Bone marrow (tissue), 2 donors: ENCODE measurements at regions not wholly inside any gene's neighbourhood (a gene's known extent, or its start where the extent isn't known, plus 50 kb on each side); places are given as distances from the start of the nearest gene placed in this dataset.

Source experiments
- DNase-seq, 2 donors: peaks; one replicate each; lab custom pipeline; 2025; lab: John Stamatoyannopoulos, UW

GRCh38 chr5:2441495-2442180 lies 309.8 kb downstream of the IRX2 start:
- no peak for DNase-seq

- no peak for DNase-seq
Observed at GRCh38 chr5:2439608-2440007, 311.9 kb downstream of the IRX2 start.

GRCh38 chr5:2433086-2433485 lies 318.4 kb downstream of the IRX2 start:
- no peak for DNase-seq

GRCh38 chr5:2432076-2432920 lies 319.2 kb downstream of the IRX2 start:
- DNase-seq = no peak

GRCh38 chr5:2430606-2431005 lies 320.9 kb downstream of the IRX2 start:
- no peak for DNase-seq

- DNase-seq = no peak
Observed at GRCh38 chr5:2427983-2428382, 323.5 kb downstream of the IRX2 start.

- DNase-seq = no peak
Observed at GRCh38 chr5:2423634-2424033, 327.8 kb downstream of the IRX2 start.

GRCh38 chr5:2417301-2417700 lies 334.2 kb downstream of the IRX2 start:
- no peak for DNase-seq

GRCh38 chr5:2415678-2416077 lies 335.8 kb downstream of the IRX2 start:
- no peak for DNase-seq

- no peak for DNase-seq
Observed at GRCh38 chr5:2410451-2410850, 341.0 kb downstream of the IRX2 start.

GRCh38 chr5:2403296-2403695 lies 348.2 kb downstream of the IRX2 start:
- DNase-seq = no peak

GRCh38 chr5:2399804-2400203 lies 351.7 kb downstream of the IRX2 start:
- no peak for DNase-seq

GRCh38 chr5:2399096-2399495 lies 352.4 kb downstream of the IRX2 start:
- no peak for DNase-seq

- DNase-seq = no peak
Observed at GRCh38 chr5:2393556-2393955, 357.9 kb downstream of the IRX2 start.

- no peak for DNase-seq
Observed at GRCh38 chr5:2391566-2391965, 359.9 kb downstream of the IRX2 start.

GRCh38 chr5:2391021-2391420 lies 360.5 kb downstream of the IRX2 start:
- DNase-seq = no peak

- DNase-seq = no peak
Observed at GRCh38 chr5:2388571-2388970, 362.9 kb downstream of the IRX2 start.

GRCh38 chr5:2387634-2388325 lies 363.7 kb downstream of the IRX2 start:
- DNase-seq = no peak

- DNase-seq = no peak
Observed at GRCh38 chr5:2387250-2387633, 364.2 kb downstream of the IRX2 start.

- DNase-seq = no peak
Observed at GRCh38 chr5:2385818-2386217, 365.7 kb downstream of the IRX2 start.

- DNase-seq = no peak
Observed at GRCh38 chr5:2383698-2384065, 367.8 kb downstream of the IRX2 start.

GRCh38 chr5:2382776-2383697 lies 368.4 kb downstream of the IRX2 start:
- DNase-seq = no peak
